Spleen (tissue), 7 donors: ENCODE measurements at regions not wholly inside any gene's neighbourhood (a gene's known extent, or its start where the extent isn't known, plus 50 kb on each side); places are given as distances from the start of the nearest gene placed in this dataset.

Experiments used
- CTCF ChIP-seq, 11 experiments: fragments of 200-600 bp in 7 of 11; fragments of 450-650 bp in 4 of 11; sonication (generic) in 4 of 11; IDR thresholded peaks in 8 of 11; conservative IDR thresholded peaks in 3 of 11; 1 replicate in 7 of 11; 2 replicates in 4 of 11; pipeline versions ENCODE4 v1.4.0 to v1.8.0; 2016 to 2021; ENCODE audit warnings: antibody characterized with exemption in 11 of 11, inconsistent platforms in 4 of 11, mild to moderate bottlenecking in 1 of 11
- POLR2A ChIP-seq, 3 donors: fragments of 450-650 bp; IDR thresholded peaks; one replicate each; pipeline ENCODE4 v1.5.1; 2017; ENCODE audit warnings: antibody characterized with exemption in 3 of 3, mild to moderate bottlenecking in 1 of 3
- POLR2AphosphoS5 ChIP-seq, 3 donors: sonication (generic); formaldehyde crosslinking; IDR thresholded peaks; one replicate each; pipeline ENCODE4 v1.5.1; 2017; ENCODE audit warnings: antibody characterized with exemption in 3 of 3
- donor health status: DM: no; HTN: no; CAD: no; lungs with moderate emphysema.
- donor health status: DM: no; HTN: no; CAD: no.
- donor health status: DM: no; HTN: no; CAD: no.

DNA sequence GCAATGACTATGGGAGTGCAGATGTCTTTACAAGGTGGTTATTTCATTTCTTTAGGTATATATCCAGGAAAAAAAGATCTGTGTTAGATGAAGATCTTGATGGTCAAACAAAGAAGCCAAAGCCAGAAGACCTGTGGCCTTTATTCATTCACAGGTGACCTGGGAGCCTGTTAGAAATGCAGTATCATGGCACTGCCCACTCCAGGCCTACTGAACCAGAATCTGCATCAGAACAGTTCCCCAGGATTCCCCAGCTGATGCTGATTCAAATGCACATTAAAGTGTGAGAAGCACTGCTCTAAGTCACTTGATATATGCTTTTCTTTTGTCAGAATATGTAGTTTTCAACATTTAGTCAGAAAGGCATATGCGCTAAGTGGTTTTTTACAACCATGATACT is 251.1 kb downstream of the IPMK start:
- TF ChIP-seq POLR2AphosphoS5 (IDR thresholded peaks at IDR 0.05), result no peak
- TF ChIP-seq CTCF (IDR thresholded peaks at IDR 0.05 in 8 of 11, conservative IDR thresholded peaks at IDR 0.05 in 3 of 11), result no peak
- TF ChIP-seq POLR2A (IDR thresholded peaks at IDR 0.05), result no peak
